Activated B cell treated with CpG ODN at 0.5 μM for 24 hours (primary cell): ENCODE measurements at regions not wholly inside any gene's neighbourhood (a gene's known extent, or its start where the extent isn't known, plus 50 kb on each side); places are given as distances from the start of the nearest gene placed in this dataset.

ENCODE experiments used
- ATAC-seq: fragments of 200-7000 bp; cut with Tn5 transposase; one replicate; pipeline ENCODE4 v1.10.0; 2021; ENCODE audit warnings: low read depth, mild to moderate bottlenecking, moderate library complexity
- CTCF ChIA-PET: fragments of 350-600 bp; sonication (Branson Sonifier 250); formaldehyde crosslinking; loops from one replicate; lab custom pipeline; 2021; ENCODE audit warnings: antibody characterized with exemption; lab: Charles Lee
- POLR2A ChIA-PET: fragments of 350-600 bp; sonication (Branson Sonifier 250); formaldehyde crosslinking; loops from one replicate; lab custom pipeline; 2021; ENCODE audit warnings: antibody characterized with exemption; lab: Charles Lee
- DNase-seq: peaks from one replicate; pipeline ENCODE4 v3.0.0; 2022
- H3K27ac Mint-ChIP-seq: one replicate; pipeline ENCODE4 v1.8.0; 2020; ENCODE audit warnings: mixed read lengths
- H3K27me3 Mint-ChIP-seq: one replicate; pipeline ENCODE4 v1.8.0; 2021; ENCODE audit warnings: mixed read lengths
- H3K36me3 Mint-ChIP-seq: one replicate; pipeline ENCODE4 v1.8.0; 2021; ENCODE audit warnings: low read depth, mixed read lengths
- H3K4me1 Mint-ChIP-seq: one replicate; pipeline ENCODE4 v1.8.0; 2021; ENCODE audit warnings: mixed read lengths
- H3K4me3 Mint-ChIP-seq: one replicate; pipeline ENCODE4 v1.8.0; 2020; ENCODE audit warnings: mild to moderate bottlenecking, mixed read lengths
- H3K9me3 Mint-ChIP-seq: one replicate; pipeline ENCODE4 v1.8.0; 2020; ENCODE audit warnings: mixed read lengths
- intact Hi-C: fragments of 100-400 bp; cut with micrococcal nuclease; formaldehyde crosslinking; loops from one replicate; pipeline ENCODE4 v1.15.1; 2024
- TF ChIP-seq, protein P1 (sequence below): fragments of 200-600 bp; IDR thresholded peaks from one replicate; pipeline ENCODE4 v1.8.0; 2022; ENCODE audit warnings: antibody characterized with exemption, mild to moderate bottlenecking

DNA sequence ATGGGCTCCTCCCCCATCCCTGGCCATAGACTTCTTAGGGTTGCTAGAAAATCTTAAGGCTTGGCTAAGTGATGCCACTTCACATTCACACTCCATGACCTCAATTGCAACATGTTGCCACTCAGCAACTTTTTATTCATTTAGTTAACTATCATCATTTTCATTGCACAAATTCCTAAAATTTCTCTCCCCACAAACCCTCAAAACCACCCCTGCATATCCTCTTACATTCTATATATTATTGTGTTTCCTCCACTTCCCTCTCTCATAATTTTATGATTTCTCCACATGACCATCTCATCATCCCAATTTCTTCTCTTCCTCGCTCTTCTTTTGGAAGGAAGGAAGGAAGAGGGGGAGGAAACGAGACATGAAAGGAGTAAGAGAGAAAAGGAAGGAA lies 436.0 kb downstream of the HACE1 start:
- intact Hi-C loops, result no loop called here
- H3K36me3 Mint-ChIP-seq, result no peaks in the 10 kb centered on the region
- POLR2A ChIA-PET, result no interaction called here

GRCh38 chr6:104421650-104422049 lies 438.1 kb downstream of the HACE1 start:
- ATAC-seq, result no peak
- CTCF ChIA-PET, result no interaction called here
- POLR2A ChIA-PET, result no interaction called here
- no peaks in the 10 kb centered on the region for H3K36me3 Mint-ChIP-seq
- H3K4me3 Mint-ChIP-seq, result no peak overlapping the region
- no peak for DNase-seq
- intact Hi-C loops, result no loop called here
- no peaks in the 10 kb centered on the region for H3K27me3 Mint-ChIP-seq
- TF ChIP-seq, protein P1, sequence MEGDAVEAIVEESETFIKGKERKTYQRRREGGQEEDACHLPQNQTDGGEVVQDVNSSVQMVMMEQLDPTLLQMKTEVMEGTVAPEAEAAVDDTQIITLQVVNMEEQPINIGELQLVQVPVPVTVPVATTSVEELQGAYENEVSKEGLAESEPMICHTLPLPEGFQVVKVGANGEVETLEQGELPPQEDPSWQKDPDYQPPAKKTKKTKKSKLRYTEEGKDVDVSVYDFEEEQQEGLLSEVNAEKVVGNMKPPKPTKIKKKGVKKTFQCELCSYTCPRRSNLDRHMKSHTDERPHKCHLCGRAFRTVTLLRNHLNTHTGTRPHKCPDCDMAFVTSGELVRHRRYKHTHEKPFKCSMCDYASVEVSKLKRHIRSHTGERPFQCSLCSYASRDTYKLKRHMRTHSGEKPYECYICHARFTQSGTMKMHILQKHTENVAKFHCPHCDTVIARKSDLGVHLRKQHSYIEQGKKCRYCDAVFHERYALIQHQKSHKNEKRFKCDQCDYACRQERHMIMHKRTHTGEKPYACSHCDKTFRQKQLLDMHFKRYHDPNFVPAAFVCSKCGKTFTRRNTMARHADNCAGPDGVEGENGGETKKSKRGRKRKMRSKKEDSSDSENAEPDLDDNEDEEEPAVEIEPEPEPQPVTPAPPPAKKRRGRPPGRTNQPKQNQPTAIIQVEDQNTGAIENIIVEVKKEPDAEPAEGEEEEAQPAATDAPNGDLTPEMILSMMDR, result no peak
- no peaks in the 10 kb centered on the region for H3K4me1 Mint-ChIP-seq
- H3K27ac Mint-ChIP-seq, result no peak overlapping the region
- H3K9me3 Mint-ChIP-seq, result peaks cover 10% of the 10 kb centered on the region

More for the DNA sequence above, 436.0 kb downstream of the HACE1 start:
- no peak for ATAC-seq
- Mint-ChIP-seq H3K27me3 (no peaks in the 10 kb centered on the region), H3K9me3 (peaks cover 12% of the 10 kb centered on the region), H3K4me3 (no peak overlapping the region), H3K4me1 (no peaks in the 10 kb centered on the region), H3K27ac (no peak overlapping the region)
- no peak for DNase-seq
- CTCF ChIA-PET, result no interaction called here
- TF ChIP-seq, protein P1, result no peak

GRCh38 chr6:104418839-104419238 lies 440.9 kb downstream of the HACE1 start:
- ChIA-PET POLR2A (no interaction called here), CTCF (no interaction called here)
- Mint-ChIP-seq H3K27ac (no peak overlapping the region), H3K4me3 (no peak overlapping the region), H3K4me1 (no peaks in the 10 kb centered on the region), H3K9me3 (peaks cover 2% of the 10 kb centered on the region), H3K36me3 (no peaks in the 10 kb centered on the region), H3K27me3 (no peaks in the 10 kb centered on the region)
- DNase-seq (no peak), ATAC-seq (no peak)
- intact Hi-C loops, result no loop called here
- TF ChIP-seq, protein P1, result no peak

DNA sequence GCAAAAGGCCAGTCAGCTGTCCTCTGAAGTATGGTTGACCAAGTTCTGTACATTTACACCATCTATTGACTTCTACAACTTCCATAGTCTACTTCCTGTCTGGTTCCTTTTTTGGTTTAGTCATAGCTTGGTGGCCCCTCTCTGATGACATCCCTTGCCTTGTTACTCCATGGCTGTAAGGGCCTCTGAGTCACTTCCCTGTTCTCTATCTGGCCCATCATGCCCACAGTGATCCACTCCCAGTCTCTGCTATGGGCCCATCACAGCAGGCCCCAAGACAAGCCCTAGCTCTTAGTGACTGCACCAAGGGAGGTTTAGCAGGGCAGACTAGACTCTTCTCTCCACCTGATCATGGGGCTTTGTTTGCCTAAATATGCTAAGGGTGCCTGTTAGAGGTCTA lies 441.6 kb downstream of the HACE1 start:
- ATAC-seq (no peak), DNase-seq (no peak)
- Mint-ChIP-seq H3K27me3 (no peaks in the 10 kb centered on the region), H3K9me3 (peaks cover under 1% of the 10 kb centered on the region), H3K27ac (no peak overlapping the region), H3K36me3 (no peaks in the 10 kb centered on the region), H3K4me3 (no peak overlapping the region), H3K4me1 (no peaks in the 10 kb centered on the region)
- TF ChIP-seq, protein P1, result no peak
- intact Hi-C loops, result no loop called here
- POLR2A ChIA-PET, result no interaction called here
- CTCF ChIA-PET, result no interaction called here

GRCh38 chr6:104414723-104415122 lies 445.0 kb downstream of the HACE1 start:
- Mint-ChIP-seq H3K27ac (no peak overlapping the region), H3K4me1 (no peaks in the 10 kb centered on the region), H3K9me3 (no peaks in the 10 kb centered on the region), H3K4me3 (no peak overlapping the region), H3K36me3 (no peaks in the 10 kb centered on the region), H3K27me3 (no peaks in the 10 kb centered on the region)
- ATAC-seq (no peak), DNase-seq (no peak)
- intact Hi-C loops, result no loop called here
- CTCF ChIA-PET, result no interaction called here
- POLR2A ChIA-PET, result no interaction called here
- TF ChIP-seq, protein P1, result no peak
